Fibroblast of the aortic adventitia (primary cell): ENCODE measurements at regions not wholly inside any gene's neighbourhood (a gene's known extent, or its start where the extent isn't known, plus 50 kb on each side); places are given as distances from the start of the nearest gene placed in this dataset.
A peak's percentile ranks its signal among the peaks of the same experiment; 100 is the strongest.
"Not testable (repeated sequence)": the region's sequence is repeated elsewhere in the genome, so short reads cannot be mapped to it uniquely, and the experiment has no call there.

Source experiments
- DNase-seq: peaks from one replicate; pipeline ENCODE4 v3.0.0-alpha.2; 2010; ENCODE audit warnings: low read depth
- H3K4me3 ChIP-seq: 2 replicates; pipeline ENCODE4 v1.5.1; 2011; ENCODE audit warnings: low read depth, mild to moderate bottlenecking, control low read depth, low read length, moderate library complexity
- TF ChIP-seq, protein P1 (sequence below): IDR thresholded peaks from 2 replicates; pipeline ENCODE4 v1.5.1; 2011; ENCODE audit warnings: mild to moderate bottlenecking, low read length, control low read depth, inconsistent platforms; ENCODE audit not compliant: insufficient read depth

DNA sequence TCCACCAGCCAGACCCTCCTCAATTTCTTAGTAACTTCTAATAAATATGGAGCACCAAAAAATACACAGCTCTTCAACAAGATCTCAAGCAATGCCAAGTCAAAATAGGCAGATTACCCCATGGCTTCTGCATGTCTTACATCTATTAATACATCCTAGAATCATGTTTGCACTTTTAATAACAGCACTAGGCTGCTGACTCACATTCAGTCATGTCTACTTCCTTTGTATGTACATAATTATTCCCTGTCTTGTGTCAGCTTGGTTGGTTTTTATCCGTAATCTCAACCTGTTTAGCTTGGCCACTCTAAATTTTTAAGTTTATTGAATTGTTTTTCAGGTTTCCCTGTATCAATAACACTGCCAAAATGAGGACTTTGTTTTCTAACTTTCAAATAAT is 420.1 kb upstream of the ACVR2A start:
- TF ChIP-seq, protein P1, sequence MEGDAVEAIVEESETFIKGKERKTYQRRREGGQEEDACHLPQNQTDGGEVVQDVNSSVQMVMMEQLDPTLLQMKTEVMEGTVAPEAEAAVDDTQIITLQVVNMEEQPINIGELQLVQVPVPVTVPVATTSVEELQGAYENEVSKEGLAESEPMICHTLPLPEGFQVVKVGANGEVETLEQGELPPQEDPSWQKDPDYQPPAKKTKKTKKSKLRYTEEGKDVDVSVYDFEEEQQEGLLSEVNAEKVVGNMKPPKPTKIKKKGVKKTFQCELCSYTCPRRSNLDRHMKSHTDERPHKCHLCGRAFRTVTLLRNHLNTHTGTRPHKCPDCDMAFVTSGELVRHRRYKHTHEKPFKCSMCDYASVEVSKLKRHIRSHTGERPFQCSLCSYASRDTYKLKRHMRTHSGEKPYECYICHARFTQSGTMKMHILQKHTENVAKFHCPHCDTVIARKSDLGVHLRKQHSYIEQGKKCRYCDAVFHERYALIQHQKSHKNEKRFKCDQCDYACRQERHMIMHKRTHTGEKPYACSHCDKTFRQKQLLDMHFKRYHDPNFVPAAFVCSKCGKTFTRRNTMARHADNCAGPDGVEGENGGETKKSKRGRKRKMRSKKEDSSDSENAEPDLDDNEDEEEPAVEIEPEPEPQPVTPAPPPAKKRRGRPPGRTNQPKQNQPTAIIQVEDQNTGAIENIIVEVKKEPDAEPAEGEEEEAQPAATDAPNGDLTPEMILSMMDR: no peak
- no peak for DNase-seq
- H3K4me3 ChIP-seq: no peak overlapping the region

DNA sequence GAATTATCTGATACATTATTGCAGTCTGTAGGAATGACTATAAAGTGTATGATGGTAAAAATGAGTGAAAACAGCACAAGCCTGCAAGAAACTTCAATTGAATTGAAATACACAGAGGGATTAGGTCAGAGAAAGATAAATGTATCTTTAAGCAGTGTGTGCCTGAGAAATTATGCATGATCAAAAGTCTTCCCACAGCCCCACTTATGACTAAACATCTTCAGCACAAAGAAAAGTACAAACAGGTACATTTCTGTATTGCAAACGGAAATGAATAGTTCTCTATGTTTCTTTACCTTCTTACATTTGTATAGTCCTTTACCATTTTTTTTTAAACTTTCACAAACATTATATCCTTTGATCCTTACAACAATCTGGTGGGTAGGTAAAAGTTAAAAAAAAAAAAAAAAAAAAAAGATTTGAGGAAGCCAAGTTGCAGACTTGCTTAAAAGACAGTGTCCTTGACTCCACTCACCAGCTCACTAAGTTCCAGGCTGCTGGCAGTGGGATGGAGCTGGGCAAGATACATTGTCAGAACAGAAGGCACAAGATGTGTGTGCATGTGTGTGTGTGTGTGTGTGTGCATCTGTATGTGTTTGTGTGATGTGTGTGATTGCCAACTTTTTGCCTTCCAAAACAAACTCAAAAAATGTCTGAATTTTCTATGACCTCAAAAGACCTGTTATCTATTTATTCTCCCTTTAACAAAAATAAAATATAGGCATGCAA is 423.7 kb upstream of the ACVR2A start:
- TF ChIP-seq, protein P1: no peak
- no peak for DNase-seq
- no peak overlapping the region for H3K4me3 ChIP-seq

DNA sequence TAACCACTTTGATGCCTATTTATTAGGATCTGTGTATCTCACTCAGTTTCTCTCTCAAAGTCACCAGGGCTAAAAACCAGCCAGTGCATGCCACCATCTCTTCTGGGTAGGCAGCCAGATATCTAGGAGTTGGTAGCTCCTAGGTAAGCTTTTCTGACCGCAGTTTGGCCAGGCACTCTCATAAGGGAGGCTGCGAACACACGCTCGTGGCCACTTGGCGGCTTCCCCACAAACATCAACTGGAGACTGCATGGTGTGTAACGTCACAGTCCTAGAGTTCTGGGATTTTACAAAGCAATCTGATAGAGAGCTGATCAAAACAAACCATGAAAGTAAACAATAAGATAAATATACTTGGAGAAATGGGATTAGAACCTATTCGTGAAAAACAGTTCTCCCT is 424.3 kb upstream of the ACVR2A start:
- TF ChIP-seq, protein P1: no peak
- H3K4me3 ChIP-seq: no peak overlapping the region
- no peak for DNase-seq

DNA sequence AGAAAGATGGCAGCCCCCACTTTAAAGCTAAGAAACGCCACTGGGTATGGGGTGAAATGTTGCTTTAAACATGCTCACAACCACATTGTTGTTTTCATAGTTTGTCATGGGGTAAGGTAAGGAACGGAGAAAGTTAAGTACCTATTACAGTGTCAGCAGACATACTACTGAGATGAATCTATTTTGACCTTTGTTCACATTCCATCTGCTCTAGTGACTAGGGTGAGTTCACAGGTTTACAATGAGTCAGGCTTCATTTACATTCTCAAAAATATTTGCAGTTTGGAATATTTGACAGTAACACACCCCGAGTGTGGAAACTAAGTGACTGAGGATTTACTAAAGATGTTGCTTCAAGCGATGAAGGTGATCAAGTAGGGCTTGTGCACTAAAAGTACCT is 428.7 kb upstream of the ACVR2A start:
- TF ChIP-seq, protein P1: no peak
- no peak for DNase-seq
- H3K4me3 ChIP-seq: no peak overlapping the region

DNA sequence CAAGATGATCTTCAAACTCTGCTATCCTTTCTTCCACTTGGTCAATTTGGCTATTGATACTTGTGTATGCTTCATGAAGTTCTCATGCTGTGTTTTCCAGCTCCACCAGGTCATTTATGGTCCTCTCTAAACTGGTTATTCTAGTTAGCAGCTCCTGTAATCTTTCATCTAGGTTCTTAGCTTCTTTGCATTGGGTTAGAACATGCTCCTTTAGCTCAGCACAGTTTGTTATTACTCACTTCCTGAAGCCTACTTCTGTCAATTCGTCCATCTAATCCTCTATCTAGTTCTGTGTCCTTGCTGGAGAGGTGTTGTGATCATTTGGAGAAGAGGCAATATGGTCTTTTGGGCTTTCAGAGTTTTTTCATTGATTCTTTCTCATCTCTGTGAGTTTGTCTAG is 430.2 kb upstream of the ACVR2A start:
- not testable (repeated sequence) for H3K4me3 ChIP-seq, DNase-seq

DNA sequence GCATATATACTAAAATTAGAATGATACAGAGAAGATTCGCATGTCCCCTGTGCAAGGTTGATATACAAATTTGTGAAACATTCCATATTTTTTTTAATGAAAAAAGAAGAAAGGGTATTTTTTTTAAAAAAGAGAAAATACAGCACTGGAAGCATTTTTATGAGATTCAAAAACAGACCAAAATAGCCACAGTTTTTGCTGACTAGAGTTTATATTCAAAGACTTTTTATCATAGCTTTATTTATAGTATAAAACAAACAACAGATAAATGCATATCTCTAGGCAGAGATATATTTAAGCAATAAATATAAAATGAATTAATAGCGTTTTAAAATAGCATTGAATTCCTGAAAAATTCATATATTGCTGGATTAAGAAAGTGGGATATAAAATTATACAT is 436.5 kb upstream of the ACVR2A start:
- no peak for DNase-seq
- TF ChIP-seq, protein P1: no peak

DNA sequence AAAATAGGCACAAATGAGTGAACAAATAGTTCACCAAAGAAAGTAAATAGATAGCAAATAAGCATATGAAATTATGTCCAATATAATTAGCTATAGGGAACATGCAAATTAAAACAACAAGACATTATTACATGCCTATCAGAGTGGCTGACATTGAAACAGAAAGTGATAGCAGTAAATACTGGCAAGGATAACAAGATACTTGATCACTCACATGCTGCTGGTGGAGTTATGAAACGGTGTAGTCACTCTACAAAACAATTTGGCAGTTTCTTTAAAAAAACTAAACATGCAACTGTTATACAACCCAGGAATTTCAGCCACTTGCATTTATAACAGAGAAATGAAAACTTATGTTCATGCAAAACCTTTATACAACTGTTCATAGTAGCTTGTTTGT is 439.2 kb upstream of the ACVR2A start:
- H3K4me3 ChIP-seq: no peak overlapping the region
- peak; percentile 40 for DNase-seq
- TF ChIP-seq, protein P1: no peak

More for the DNA sequence above, 436.5 kb upstream of the ACVR2A start:
- H3K4me3 ChIP-seq: no peak overlapping the region
